ENCODE measurements at regions not wholly inside any gene's neighbourhood (a gene's known extent, or its start where the extent isn't known, plus 50 kb on each side); places are given as distances from the start of the nearest gene placed in this dataset.
"Not testable (repeated sequence)": the region's sequence is repeated elsewhere in the genome, so short reads cannot be mapped to it uniquely, and the experiment has no call there.

- DNase-seq (ENCODE audit: low read depth), result no peak
- TF ChIP-seq CTCF (IDR thresholded peaks at IDR 0.05; ENCODE audit: low read length, missing control alignments), result no peak
- no peak overlapping the region for H3K4me3 ChIP-seq (replicated peaks; ENCODE audit: low read depth, low read length)
Observed at GRCh38 chr7:118872568-118872967, 648.1 kb downstream of the ANKRD7 start.

DNA sequence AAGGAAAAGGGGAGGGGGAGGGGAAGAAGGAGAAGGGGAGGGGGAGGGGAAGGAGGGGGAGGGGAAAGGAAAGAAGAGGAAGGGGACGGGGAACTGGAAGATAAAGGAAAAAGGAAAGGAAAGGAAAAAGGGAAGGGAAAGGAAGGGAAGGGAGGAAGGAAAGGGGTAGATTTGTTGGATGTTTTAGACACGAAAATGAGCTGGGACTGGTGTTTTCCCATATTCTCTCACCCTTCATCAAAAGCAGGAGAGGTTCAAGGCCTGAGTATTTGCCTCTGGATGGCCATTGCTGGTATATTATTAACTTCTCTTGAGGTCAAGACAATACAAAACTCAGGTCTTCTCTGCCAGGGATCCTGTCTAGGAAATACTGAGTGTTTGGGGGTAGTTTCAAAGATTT lies 652.7 kb downstream of the ANKRD7 start:
- no peak overlapping the region for H3K4me3 ChIP-seq (replicated peaks; ENCODE audit: low read depth, low read length)
- no peak for DNase-seq (ENCODE audit: low read depth)
- no peak for TF ChIP-seq CTCF (IDR thresholded peaks at IDR 0.05; ENCODE audit: low read length, missing control alignments)

DNA sequence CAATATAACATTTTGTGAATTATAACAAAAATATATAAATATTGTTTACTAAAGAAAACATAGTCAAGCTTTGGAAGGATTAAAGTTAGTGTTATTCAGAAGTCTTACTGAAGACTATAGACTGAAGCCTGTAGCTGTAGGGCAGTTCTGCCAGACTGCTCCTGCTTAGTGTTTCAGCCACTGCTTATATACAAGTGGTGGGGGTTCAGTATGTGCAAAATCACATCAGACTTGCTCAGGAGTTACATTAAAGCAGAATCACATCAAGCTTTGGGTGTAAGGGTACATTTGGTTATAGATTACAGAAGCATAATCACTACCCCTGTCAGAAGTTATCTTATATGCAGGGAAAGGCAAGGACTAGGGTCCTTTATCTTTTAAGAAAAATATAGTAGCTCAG lies 653.8 kb downstream of the ANKRD7 start:
- DNase-seq (ENCODE audit: low read depth), result no peak
- H3K4me3 ChIP-seq (replicated peaks; ENCODE audit: low read depth, low read length), result no peak overlapping the region
- TF ChIP-seq CTCF (IDR thresholded peaks at IDR 0.05; ENCODE audit: low read length, missing control alignments), result no peak

DNA sequence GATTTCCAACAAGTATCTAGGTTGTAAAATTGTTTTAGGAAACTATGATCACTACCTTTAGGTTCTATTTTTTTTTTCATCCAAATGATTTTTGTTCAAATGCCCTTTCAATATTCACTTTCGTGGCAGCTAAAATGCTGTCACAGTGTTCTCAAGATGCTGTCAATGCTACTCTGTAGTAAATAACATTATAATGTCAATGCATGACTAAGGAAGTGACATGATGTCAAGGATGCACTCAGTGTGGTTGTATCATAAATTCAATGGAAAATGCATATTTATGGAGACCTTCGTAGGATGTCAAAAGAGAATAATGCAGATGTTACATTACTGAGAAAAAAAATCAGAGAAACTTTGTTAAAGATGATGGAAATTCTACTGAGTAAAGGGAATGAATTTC lies 673.8 kb downstream of the ANKRD7 start:
- H3K4me3 ChIP-seq (replicated peaks; ENCODE audit: low read depth, low read length), result no peak overlapping the region
- no peak for DNase-seq (ENCODE audit: low read depth)
- no peak for TF ChIP-seq CTCF (IDR thresholded peaks at IDR 0.05; ENCODE audit: low read length, missing control alignments)

DNA sequence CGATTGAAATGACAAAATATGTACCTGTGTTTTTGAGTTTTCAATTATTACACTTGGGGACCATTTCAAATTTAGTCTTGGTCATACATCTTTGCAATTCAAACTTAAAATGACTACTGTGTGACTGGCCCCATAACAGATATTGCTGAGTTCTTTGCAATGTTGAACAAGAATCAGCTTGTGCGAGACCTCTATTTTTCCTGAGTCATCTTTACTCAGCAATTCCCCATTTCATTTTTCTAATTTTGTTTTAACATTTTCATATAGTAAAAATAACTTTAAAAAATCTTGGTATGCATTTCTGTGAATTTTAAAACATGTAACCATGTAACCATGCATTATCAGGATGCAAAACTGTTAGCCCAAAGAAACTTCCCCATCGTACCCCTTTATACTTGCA lies 678.1 kb downstream of the ANKRD7 start:
- H3K4me3 ChIP-seq (replicated peaks; ENCODE audit: low read depth, low read length), result no peak overlapping the region
- TF ChIP-seq CTCF (IDR thresholded peaks at IDR 0.05; ENCODE audit: low read length, missing control alignments), result no peak
- no peak for DNase-seq (ENCODE audit: low read depth)

DNA sequence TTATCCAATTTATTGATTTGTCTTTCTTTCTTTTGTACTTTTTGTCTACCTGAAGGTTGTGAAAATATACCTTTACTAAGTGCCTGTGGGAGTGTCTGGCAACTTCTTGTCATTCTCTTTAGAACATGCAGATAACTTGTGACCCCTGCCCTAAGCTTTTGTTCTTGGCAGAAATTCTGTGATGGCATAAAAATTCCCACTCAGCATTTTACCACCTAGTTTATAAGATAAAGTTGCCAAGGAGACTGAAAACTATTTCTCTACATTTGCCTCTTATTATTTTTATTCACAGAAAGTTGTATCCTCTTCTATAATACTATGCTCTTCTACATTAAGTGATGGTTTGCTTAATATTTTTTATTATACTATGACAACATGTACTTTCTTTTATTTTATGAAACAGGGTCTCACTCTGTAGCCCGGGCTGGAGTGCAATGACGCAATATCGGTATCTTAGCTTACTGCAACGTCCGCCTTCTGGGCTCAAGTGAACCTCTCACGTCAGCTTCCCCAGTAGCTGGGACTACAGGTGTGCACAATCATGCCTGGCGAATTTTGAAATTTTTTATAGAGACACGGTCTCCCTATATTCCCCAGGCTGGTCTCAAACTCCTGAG lies 683.5 kb downstream of the ANKRD7 start:
- DNase-seq (ENCODE audit: low read depth), result no peak
- no peak for TF ChIP-seq CTCF (IDR thresholded peaks at IDR 0.05; ENCODE audit: low read length, missing control alignments)
- no peak overlapping the region for H3K4me3 ChIP-seq (replicated peaks; ENCODE audit: low read depth, low read length)

DNA sequence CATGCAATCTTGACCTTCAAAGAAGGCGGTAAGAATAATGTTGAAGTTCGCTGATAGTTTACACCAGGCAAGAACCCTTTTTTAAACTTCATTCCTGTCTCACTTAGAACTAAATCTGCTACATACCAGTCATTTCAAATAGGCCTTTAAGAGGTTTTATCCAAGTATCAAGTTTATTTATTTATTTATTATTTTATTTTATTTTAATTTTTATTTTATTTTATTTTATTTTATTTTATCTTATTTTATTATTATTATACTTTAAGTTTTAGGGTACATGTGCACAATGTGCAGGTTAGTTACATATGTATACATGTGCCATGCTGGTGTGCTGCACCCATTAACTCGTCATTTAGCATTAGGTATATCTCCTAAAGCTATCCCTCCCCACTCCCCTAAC lies 691.6 kb downstream of the ANKRD7 start:
- DNase-seq (ENCODE audit: low read depth); H3K4me3 ChIP-seq (replicated peaks; ENCODE audit: low read depth, low read length): not testable (repeated sequence)
